MCF 10A (cell line): ENCODE measurements at regions not wholly inside any gene's neighbourhood (a gene's known extent, or its start where the extent isn't known, plus 50 kb on each side); places are given as distances from the start of the nearest gene placed in this dataset.

Experiments
- BruUV-seq: library from RNA; stranded (reverse); fragments of 400-500 nt; replicated peaks from 2 replicates; lab custom pipeline; 2021; lab: Mats Ljungman, UMichigan
- CTCF ChIA-PET: fragments of 300-600 bp; sonication (Branson Sonifier 250); formaldehyde crosslinking; extraction: SDS; loops from one replicate; lab custom pipeline; 2021; ENCODE audit warnings: antibody characterized with exemption, inconsistent platforms; lab: Yijun Ruan, JAX
- POLR2A ChIA-PET: fragments of 300-600, 350-650 bp; sonication (Branson Sonifier 250); formaldehyde crosslinking; extraction: SDS; loops from one replicate; lab custom pipeline; 2020; ENCODE audit warnings: antibody characterized with exemption, inconsistent platforms; lab: Yijun Ruan, JAX
- DNase-seq: peaks from one replicate; pipeline ENCODE4 v3.0.0-alpha.2; 2018; ENCODE audit not compliant: unreplicated experiment
- H3K27ac Mint-ChIP-seq: one replicate; pipeline ENCODE4 v1.8.0; 2022; ENCODE audit warnings: mild to moderate bottlenecking, low read depth, mixed read lengths; ENCODE audit not compliant: unreplicated experiment
- H3K27me3 Mint-ChIP-seq: one replicate; pipeline ENCODE4 v1.8.0; 2022; ENCODE audit warnings: mixed read lengths; ENCODE audit not compliant: insufficient read depth, unreplicated experiment
- H3K36me3 Mint-ChIP-seq: one replicate; pipeline ENCODE4 v1.8.0; 2022; ENCODE audit warnings: mild to moderate bottlenecking, moderate library complexity, mixed read lengths; ENCODE audit not compliant: insufficient read depth, unreplicated experiment
- H3K4me1 Mint-ChIP-seq: one replicate; pipeline ENCODE4 v1.8.0; 2022; ENCODE audit warnings: mixed read lengths; ENCODE audit not compliant: insufficient read depth, unreplicated experiment
- H3K4me3 Mint-ChIP-seq: one replicate; pipeline ENCODE4 v1.8.0; 2022; ENCODE audit warnings: mild to moderate bottlenecking, moderate library complexity, mixed read lengths; ENCODE audit not compliant: unreplicated experiment
- H3K9me3 Mint-ChIP-seq: one replicate; pipeline ENCODE4 v1.8.0; 2022; ENCODE audit warnings: mixed read lengths; ENCODE audit not compliant: unreplicated experiment
- intact Hi-C: fragments of 100-400 bp; cut with micrococcal nuclease; formaldehyde crosslinking; loops from 2 replicates; pipeline ENCODE4 v1.14.1; 2022
- TF ChIP-seq, protein P1 (sequence below): fragments of 200-600 bp; IDR thresholded peaks from one replicate; pipeline ENCODE4 v1.8.0; 2022; ENCODE audit warnings: antibody characterized with exemption, mild to moderate bottlenecking; ENCODE audit not compliant: unreplicated experiment

DNA sequence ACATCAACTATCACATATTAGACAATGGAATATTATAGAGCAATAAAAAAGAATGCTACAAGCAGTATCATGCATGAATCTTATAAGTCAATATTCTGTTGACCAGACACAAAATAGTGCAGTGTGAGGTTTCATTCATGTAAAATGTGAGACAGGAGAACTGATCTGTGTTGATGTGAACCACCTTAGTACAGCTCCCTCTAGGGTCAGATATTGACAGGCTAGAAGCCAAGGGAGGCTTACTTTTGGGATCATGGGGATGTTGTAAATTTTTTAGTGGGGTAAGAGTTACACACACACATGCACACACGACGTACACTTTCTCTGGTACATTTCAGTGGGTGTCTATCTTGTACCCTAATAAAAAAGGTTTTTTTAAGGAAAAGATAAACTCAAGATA, 231.6 kb upstream of the FOXK1 start:
- Mint-ChIP-seq H3K4me3 (no peak overlapping the region), H3K27ac (no peak overlapping the region), H3K9me3 (peaks cover under 1% of the 10 kb centered on the region), H3K36me3 (no peaks in the 10 kb centered on the region), H3K4me1 (no peaks in the 10 kb centered on the region), H3K27me3 (no peaks in the 10 kb centered on the region)
- POLR2A ChIA-PET, result no interaction called here
- CTCF ChIA-PET, result interaction anchor here (0.6 kb wide), 2 partner anchors 56 to 297 kb away, joined by 3 to 4 read pairs; no protein-coding TSS in a partner anchor
- intact Hi-C loops, result no loop called here
- BruUV-seq, result no TSS peak
- no peak for DNase-seq
- TF ChIP-seq, protein P1, sequence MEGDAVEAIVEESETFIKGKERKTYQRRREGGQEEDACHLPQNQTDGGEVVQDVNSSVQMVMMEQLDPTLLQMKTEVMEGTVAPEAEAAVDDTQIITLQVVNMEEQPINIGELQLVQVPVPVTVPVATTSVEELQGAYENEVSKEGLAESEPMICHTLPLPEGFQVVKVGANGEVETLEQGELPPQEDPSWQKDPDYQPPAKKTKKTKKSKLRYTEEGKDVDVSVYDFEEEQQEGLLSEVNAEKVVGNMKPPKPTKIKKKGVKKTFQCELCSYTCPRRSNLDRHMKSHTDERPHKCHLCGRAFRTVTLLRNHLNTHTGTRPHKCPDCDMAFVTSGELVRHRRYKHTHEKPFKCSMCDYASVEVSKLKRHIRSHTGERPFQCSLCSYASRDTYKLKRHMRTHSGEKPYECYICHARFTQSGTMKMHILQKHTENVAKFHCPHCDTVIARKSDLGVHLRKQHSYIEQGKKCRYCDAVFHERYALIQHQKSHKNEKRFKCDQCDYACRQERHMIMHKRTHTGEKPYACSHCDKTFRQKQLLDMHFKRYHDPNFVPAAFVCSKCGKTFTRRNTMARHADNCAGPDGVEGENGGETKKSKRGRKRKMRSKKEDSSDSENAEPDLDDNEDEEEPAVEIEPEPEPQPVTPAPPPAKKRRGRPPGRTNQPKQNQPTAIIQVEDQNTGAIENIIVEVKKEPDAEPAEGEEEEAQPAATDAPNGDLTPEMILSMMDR, result no peak

DNA sequence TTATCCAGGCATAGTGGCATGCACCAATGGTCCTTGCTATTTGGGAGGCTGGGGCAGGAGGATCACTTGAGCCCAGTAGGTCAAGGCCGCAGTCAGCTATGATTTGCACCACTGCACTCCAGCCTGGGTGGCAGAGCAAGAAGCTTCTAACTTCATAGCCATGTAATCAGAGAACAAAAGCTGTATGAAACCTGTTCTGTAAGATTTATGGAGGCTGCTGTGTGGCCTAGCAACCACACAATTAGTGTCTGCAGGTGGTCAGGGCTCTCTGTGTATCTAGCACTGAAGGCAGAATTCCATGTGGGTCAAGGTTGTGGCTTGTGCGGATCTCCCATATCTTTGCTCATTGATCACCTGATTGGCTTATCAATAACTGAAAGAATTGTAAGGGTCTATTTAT, 221.5 kb upstream of the FOXK1 start:
- no peak for DNase-seq
- Mint-ChIP-seq H3K27me3 (peaks cover 29% of the 10 kb centered on the region), H3K36me3 (no peaks in the 10 kb centered on the region), H3K9me3 (no peaks in the 10 kb centered on the region), H3K27ac (no peak overlapping the region), H3K4me1 (peaks cover 10% of the 10 kb centered on the region), H3K4me3 (no peak overlapping the region)
- intact Hi-C loops, result no loop called here
- TF ChIP-seq, protein P1, result no peak
- CTCF ChIA-PET, result no interaction called here
- no TSS peak for BruUV-seq
- POLR2A ChIA-PET, result no interaction called here

DNA sequence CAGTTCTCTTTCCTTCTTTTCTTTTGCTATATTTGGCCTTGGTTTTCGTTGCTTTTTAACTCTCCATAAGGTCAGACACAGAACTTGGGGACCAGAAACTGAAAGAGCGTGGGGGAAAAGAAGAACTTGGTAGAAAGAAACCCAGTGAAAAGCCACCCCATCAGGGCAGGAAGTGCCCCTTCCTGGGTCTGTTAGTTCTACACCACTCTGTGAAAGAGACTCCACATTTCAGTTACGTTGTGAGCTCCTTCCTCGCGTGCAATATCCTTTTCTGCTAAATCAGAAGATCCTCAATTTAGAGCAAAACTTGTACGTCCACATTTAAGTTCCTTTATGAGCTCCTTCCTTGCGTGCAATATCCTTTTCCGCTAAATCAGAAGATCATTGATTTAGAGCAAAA, 220.6 kb upstream of the FOXK1 start:
- TF ChIP-seq, protein P1, result no peak
- CTCF ChIA-PET, result no interaction called here
- H3K27me3 Mint-ChIP-seq, result peaks cover 38% of the 10 kb centered on the region
- no peak overlapping the region for H3K27ac Mint-ChIP-seq
- H3K9me3 Mint-ChIP-seq, result no peaks in the 10 kb centered on the region
- intact Hi-C loops, result no loop called here
- H3K4me1 Mint-ChIP-seq, result peaks cover 10% of the 10 kb centered on the region
- DNase-seq, result no peak
- BruUV-seq, result no TSS peak
- no peak overlapping the region for H3K4me3 Mint-ChIP-seq
- POLR2A ChIA-PET, result interaction anchor here (0.8 kb wide), 1 partner anchor 55 kb away, joined by 4 read pairs; no protein-coding TSS in a partner anchor
- H3K36me3 Mint-ChIP-seq, result no peaks in the 10 kb centered on the region

DNA sequence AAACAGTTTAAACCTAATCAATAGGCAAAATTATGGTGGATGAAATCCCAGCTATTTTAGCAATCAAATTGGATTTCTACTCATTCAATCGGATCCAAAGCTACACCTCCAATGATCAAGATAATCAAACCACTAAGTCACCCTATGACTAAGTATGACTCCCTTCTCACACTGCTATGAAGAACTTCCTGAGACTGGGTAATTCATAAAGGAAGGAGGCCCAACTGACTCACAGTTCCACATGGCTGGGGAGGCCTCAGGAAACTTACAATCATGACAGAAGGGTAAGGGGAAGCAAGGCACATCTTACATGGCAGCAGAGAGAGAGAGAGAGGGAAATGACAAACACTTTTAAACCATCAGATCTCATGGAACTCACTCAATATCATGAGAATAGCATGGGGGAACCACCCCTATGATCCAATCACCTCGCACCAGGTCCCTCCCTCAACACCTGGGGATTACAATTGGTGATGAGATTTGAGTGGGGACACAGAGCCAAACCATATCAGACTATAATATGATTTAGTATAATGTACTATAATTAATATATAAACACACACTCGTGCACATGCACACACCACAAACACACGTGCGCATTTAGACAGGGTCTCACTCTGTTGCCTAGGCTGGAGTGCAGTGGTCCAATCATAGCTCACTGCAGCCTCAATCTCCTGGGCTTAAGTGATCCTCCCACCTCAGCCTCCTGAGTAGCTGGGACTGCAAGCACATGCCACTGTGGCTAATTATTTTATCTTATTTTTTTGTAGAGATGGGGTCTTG, 213.6 kb upstream of the FOXK1 start:
- Mint-ChIP-seq H3K4me3 (no peak overlapping the region), H3K36me3 (no peaks in the 10 kb centered on the region), H3K9me3 (no peaks in the 10 kb centered on the region), H3K27me3 (peaks cover 39% of the 10 kb centered on the region), H3K27ac (no peak overlapping the region), H3K4me1 (no peaks in the 10 kb centered on the region)
- DNase-seq, result no peak
- TF ChIP-seq, protein P1, result no peak
- intact Hi-C loops, result no loop called here
- BruUV-seq, result no TSS peak
- CTCF ChIA-PET, result interaction anchor here (1.1 to 1.4 kb wide), 2 partner anchors 14 to 1385 kb away, joined by 4 read pairs; no protein-coding TSS in a partner anchor
- POLR2A ChIA-PET, result interaction anchor here (1.1 kb wide), 1 partner anchor 15 kb away, joined by 3 read pairs; no protein-coding TSS in a partner anchor
